CD4-positive, alpha-beta T cell (primary cell): ENCODE measurements at regions not wholly inside any gene's neighbourhood (a gene's known extent, or its start where the extent isn't known, plus 50 kb on each side); places are given as distances from the start of the nearest gene placed in this dataset.
A peak's percentile ranks its signal among the peaks of the same experiment; 100 is the strongest.

Experiments used
- ATAC-seq: fragments of 200-7000 bp; cut with Tn5 transposase; one replicate; pipeline ENCODE4 v1.10.0; 2022; ENCODE audit warnings: mild to moderate bottlenecking; ENCODE audit not compliant: poor library complexity
- CTCF ChIA-PET: fragments of 350-600 bp; sonication (Branson Sonifier 250); formaldehyde crosslinking; loops from one replicate; lab custom pipeline; 2021; ENCODE audit warnings: antibody characterized with exemption, inconsistent platforms; lab: Charles Lee
- POLR2A ChIA-PET: fragments of 350-600 bp; sonication (Branson Sonifier 250); formaldehyde crosslinking; loops from one replicate; lab custom pipeline; 2021; ENCODE audit warnings: antibody characterized with exemption, inconsistent platforms; lab: Charles Lee
- DNase-seq, 14 experiments: peaks; one replicate each; pipeline ENCODE4 v3.0.0-alpha.2; 2013 to 2020; ENCODE audit warnings: mixed read lengths in 2 of 14
- H3K27ac ChIP-seq, 2 donors: one replicate each; pipeline versions ENCODE4 v1.5.1 to v1.7.0; 2013; ENCODE audit warnings: low read length in 2 of 2, low read depth in 1 of 2, mild to moderate bottlenecking in 1 of 2
- H3K27me3 ChIP-seq, 2 experiments: 1 replicate in 1 of 2; 2 replicates in 1 of 2; pipeline versions ENCODE4 v1.6.1 to v1.7.0; 2013; ENCODE audit warnings: low read length in 2 of 2, control low read depth in 1 of 2, mild to moderate bottlenecking in 1 of 2, moderate library complexity in 1 of 2; ENCODE audit not compliant: insufficient read depth in 2 of 2, control insufficient read depth in 1 of 2
- H3K36me3 ChIP-seq: one replicate; pipeline ENCODE4 v1.6.1; 2013; ENCODE audit warnings: low read length, control low read depth; ENCODE audit not compliant: insufficient read depth
- H3K4me1 ChIP-seq: one replicate; pipeline ENCODE4 v1.6.1; 2013; ENCODE audit warnings: low read length, control low read depth; ENCODE audit not compliant: insufficient read depth
- H3K4me3 ChIP-seq: one replicate; pipeline ENCODE4 v1.5.1; 2013; ENCODE audit warnings: mild to moderate bottlenecking, low read length, moderate library complexity
- H3K9me3 ChIP-seq, 2 experiments: 1 replicate in 1 of 2; 2 replicates in 1 of 2; pipeline versions ENCODE4 v1.6.1 to v1.7.0; 2013; ENCODE audit warnings: low read length in 2 of 2, mild to moderate bottlenecking in 2 of 2, control low read depth in 1 of 2, moderate library complexity in 1 of 2; ENCODE audit not compliant: control insufficient read depth in 1 of 2, insufficient read depth in 1 of 2
- H3K27ac Mint-ChIP-seq: one replicate; pipeline ENCODE4 v1.8.0; 2020; ENCODE audit warnings: mixed read lengths
- H3K27me3 Mint-ChIP-seq: one replicate; pipeline ENCODE4 v1.8.0; 2021; ENCODE audit warnings: mixed read lengths
- H3K36me3 Mint-ChIP-seq: one replicate; pipeline ENCODE4 v1.8.0; 2021; ENCODE audit warnings: low read depth, mixed read lengths
- H3K4me1 Mint-ChIP-seq: one replicate; pipeline ENCODE4 v1.8.0; 2021; ENCODE audit warnings: low read depth, mixed read lengths
- H3K4me3 Mint-ChIP-seq: one replicate; pipeline ENCODE4 v1.8.0; 2020; ENCODE audit warnings: mild to moderate bottlenecking, mixed read lengths
- H3K9me3 Mint-ChIP-seq: one replicate; pipeline ENCODE4 v1.8.0; 2020; ENCODE audit warnings: mixed read lengths
- intact Hi-C, 2 experiments: fragments of 100-400 bp; cut with DNase I in 1 of 2; cut with micrococcal nuclease in 1 of 2; formaldehyde crosslinking; loops; one replicate each; pipeline versions ENCODE4 v1.15.1 to v1.9.0; 2023 to 2025; cut with DNase I, micrococcal nuclease
- TF ChIP-seq, protein P1 (sequence below): fragments of 200-600 bp; IDR thresholded peaks from one replicate; pipeline ENCODE4 v1.8.0; 2022; ENCODE audit warnings: antibody characterized with exemption, mild to moderate bottlenecking

DNA sequence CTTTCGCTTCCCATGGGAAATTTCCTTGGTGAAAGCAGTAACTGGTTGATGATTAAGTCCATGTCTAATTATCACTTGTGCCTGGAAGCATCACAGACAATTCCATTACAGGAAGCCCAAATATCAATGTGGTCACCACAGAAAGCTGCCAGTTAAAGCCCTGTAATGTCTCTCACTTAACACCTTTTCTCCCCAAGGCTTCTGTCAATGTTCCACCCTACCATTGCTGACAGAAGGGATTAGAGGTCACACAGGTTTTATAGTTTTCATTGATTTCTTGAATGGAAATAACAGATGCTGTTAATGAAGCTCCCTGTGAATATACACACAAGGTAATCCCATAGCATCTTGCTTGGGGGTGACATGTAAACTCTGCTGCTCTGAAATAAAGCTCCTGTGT, 279.2 kb downstream of the COX7C start:
- no peak overlapping the region for H3K4me3 Mint-ChIP-seq

DNA sequence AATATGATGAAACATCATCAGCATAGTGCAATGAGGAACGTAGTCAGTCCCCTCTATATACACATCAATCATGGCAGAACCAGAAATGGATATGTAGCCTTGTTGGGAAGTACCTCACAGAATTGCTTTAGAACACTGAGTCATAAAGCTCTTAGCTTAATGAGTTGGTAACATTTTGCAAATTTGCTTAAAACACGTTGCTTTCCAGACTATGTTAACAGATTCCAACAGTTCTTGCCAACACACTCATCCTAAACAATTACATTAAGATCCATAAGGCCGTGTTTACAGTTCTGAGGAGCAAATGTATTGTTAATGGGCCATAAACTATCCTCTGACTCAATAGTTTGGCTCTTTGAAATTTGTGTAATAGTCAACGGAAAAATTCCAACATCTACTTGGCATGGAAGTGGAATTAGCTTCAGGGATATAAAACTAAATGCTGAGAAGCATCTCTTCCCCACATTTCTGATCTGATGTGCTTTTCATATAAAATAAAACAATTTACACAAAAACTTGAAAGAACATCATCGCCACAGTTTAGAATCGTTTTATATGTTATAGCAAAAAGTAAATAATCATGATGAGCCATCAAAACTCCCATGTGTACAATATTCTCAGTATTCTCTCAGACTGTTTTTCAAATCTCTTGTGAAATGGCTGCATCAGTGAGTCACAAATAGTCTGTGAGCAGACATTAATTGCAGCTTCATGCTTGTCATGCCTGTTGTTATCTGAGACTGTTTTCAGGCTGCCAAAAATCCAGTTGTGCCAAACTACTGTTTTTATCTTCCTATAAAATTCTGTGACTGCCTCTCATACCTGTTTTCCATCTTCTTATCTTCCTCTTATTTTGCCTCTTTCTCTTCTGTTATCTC, 291.9 kb downstream of the COX7C start:
- POLR2A ChIA-PET = no interaction called here
- H3K9me3 Mint-ChIP-seq = no peaks in the 10 kb centered on the region
- no peaks in the 10 kb centered on the region for H3K4me1 ChIP-seq
- H3K36me3 ChIP-seq = no peaks in the 10 kb centered on the region
- TF ChIP-seq, protein P1, sequence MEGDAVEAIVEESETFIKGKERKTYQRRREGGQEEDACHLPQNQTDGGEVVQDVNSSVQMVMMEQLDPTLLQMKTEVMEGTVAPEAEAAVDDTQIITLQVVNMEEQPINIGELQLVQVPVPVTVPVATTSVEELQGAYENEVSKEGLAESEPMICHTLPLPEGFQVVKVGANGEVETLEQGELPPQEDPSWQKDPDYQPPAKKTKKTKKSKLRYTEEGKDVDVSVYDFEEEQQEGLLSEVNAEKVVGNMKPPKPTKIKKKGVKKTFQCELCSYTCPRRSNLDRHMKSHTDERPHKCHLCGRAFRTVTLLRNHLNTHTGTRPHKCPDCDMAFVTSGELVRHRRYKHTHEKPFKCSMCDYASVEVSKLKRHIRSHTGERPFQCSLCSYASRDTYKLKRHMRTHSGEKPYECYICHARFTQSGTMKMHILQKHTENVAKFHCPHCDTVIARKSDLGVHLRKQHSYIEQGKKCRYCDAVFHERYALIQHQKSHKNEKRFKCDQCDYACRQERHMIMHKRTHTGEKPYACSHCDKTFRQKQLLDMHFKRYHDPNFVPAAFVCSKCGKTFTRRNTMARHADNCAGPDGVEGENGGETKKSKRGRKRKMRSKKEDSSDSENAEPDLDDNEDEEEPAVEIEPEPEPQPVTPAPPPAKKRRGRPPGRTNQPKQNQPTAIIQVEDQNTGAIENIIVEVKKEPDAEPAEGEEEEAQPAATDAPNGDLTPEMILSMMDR = no peak
- no peak overlapping the region for H3K27ac Mint-ChIP-seq
- ATAC-seq = no peak
- no peak overlapping the region for H3K4me3 Mint-ChIP-seq
- CTCF ChIA-PET = no interaction called here
- H3K4me3 ChIP-seq = no peak overlapping the region
- H3K27me3 ChIP-seq = no peaks in the 10 kb centered on the region
- intact Hi-C loops = no loop called here
- H3K27ac ChIP-seq = no peak overlapping the region
- no peaks in the 10 kb centered on the region for H3K9me3 ChIP-seq
- no peaks in the 10 kb centered on the region for H3K4me1 Mint-ChIP-seq
- H3K36me3 Mint-ChIP-seq = no peaks in the 10 kb centered on the region
- no peak for DNase-seq
- peaks cover 23% of the 10 kb centered on the region for H3K27me3 Mint-ChIP-seq

More for the DNA sequence above, 279.2 kb downstream of the COX7C start:
- Histone ChIP-seq H3K27ac (no peak overlapping the region), H3K4me1 (no peaks in the 10 kb centered on the region), H3K4me3 (no peak overlapping the region), H3K27me3 (peaks cover 0 to 7% of the 10 kb centered on the region in 2 experiments), H3K9me3 (no peaks in the 10 kb centered on the region), H3K36me3 (no peaks in the 10 kb centered on the region)
- Mint-ChIP-seq H3K9me3 (no peaks in the 10 kb centered on the region), H3K27me3 (peaks cover 11% of the 10 kb centered on the region), H3K27ac (no peak overlapping the region), H3K4me1 (no peaks in the 10 kb centered on the region), H3K36me3 (no peaks in the 10 kb centered on the region)
- TF ChIP-seq, protein P1 = no peak
- intact Hi-C loops = no loop called here
- DNase-seq = no peak
- CTCF ChIA-PET = no interaction called here
- no peak for ATAC-seq
- POLR2A ChIA-PET = no interaction called here

DNA sequence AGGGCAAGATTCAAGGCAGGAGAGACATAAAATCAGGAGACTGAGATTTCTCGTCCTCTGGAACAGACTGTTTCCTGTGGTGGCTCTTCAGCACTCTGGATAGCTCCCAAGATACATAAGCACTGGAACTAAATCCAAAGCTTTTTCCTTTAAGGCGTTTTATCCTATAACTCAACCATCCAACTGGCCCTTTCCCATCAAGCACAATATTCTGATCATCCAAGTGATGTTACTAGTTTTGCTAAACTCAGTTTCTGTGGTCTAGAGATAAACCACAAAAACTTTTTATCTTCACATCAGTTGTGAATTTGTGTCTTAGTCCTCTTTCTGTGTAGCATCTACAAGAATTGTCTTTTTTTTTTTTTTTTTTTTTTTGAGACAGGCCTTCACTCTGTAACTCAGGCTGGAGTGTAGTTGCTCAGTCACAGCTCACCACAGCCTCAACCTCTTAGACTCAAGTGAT, 299.4 kb downstream of the COX7C start:
- no peaks in the 10 kb centered on the region for H3K36me3 ChIP-seq
- ChIA-PET POLR2A (no interaction called here), CTCF (no interaction called here)
- H3K4me1 ChIP-seq = no peaks in the 10 kb centered on the region
- H3K9me3 Mint-ChIP-seq = no peaks in the 10 kb centered on the region
- no peaks in the 10 kb centered on the region for H3K27me3 ChIP-seq
- H3K27ac Mint-ChIP-seq = no peak overlapping the region
- H3K9me3 ChIP-seq = no peaks in the 10 kb centered on the region
- peak in 3 of 14 experiments; percentile 7 to 43 (median 35) for DNase-seq
- no peak for ATAC-seq
- TF ChIP-seq, protein P1 = no peak
- no peak overlapping the region for H3K4me3 Mint-ChIP-seq
- peaks cover 3% of the 10 kb centered on the region for H3K27me3 Mint-ChIP-seq
- no peak overlapping the region for H3K27ac ChIP-seq
- H3K4me1 Mint-ChIP-seq = no peaks in the 10 kb centered on the region
- H3K4me3 ChIP-seq = no peak overlapping the region
- no peaks in the 10 kb centered on the region for H3K36me3 Mint-ChIP-seq
- intact Hi-C loops = no loop called here
